ENCODE measurements at regions not wholly inside any gene's neighbourhood (a gene's known extent, or its start where the extent isn't known, plus 50 kb on each side); places are given as distances from the start of the nearest gene placed in this dataset.
"Not testable (repeated sequence)": the region's sequence is repeated elsewhere in the genome, so short reads cannot be mapped to it uniquely, and the experiment has no call there.

DNA sequence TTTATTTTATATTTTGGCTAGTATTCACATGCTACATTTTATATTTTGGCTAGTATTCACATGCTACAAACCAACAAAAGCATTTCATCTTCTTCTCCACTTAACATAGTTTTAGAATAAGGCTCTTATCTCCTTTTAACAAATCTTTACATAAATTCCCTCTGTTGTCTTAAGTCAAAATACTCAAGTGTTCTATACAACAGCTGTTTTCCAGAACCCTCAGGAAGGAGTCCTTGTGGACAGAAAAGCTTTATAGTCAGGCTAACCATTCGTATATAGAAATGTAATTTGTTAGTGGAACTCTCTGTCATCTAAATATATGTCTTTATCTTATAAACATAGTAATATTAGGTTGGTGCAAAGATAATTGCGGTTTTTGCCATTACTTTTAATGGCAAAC is 191.0 kb upstream of the FLRT2 start:
- no peak for DNase-seq

DNA sequence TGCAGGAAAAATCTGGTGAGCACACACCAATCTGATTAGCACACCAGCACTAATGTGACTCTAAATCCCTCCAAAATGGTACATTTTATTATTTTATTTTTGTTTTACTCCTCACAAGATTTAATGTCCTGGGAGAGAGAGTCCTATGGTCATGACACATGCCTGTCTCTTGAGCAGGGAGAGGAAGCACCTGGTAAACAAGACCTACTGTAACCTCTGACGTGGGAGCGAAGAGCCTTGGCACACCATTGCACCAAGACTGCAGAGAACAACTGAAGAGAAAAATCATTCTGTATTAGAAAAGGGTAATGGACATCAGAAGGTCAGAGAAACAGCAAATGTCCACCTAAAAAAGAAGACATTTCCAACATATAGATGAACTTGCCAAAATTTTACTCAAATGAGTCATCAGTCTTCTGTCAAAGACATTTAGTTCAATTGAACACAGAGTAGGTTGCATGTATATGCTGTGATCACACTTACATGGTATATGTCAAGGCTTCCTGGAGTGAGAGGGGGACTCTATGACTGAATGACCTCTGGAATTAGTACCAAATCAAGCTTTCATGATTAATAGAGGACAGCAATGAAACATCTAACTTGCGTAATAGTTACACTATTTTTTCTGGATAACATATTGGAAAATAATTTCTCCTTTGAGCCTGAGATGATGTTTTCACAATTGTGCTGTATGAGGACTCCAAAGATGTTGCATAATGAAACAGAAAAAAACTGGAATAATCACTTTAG is 186.9 kb upstream of the FLRT2 start:
- no peak for DNase-seq

DNA sequence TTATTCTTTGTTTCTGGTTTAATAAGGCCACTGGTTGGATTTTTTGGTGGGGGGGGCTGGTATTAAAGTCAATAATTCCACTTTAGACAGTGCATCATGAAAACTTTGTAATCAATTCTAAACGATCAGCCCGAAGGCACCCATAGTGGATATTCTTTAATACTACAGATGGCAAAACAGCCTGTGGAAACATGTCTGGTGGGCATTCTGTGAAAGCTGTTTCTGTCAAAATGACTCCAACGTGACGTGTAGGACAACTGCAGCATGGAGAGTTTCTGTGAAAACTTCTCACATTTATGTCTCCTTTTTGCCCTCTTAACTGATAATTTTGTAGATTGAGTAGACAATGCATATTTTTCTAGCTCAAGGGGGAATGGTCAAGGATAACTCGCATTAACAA is 185.8 kb upstream of the FLRT2 start:
- DNase-seq, result no peak

DNA sequence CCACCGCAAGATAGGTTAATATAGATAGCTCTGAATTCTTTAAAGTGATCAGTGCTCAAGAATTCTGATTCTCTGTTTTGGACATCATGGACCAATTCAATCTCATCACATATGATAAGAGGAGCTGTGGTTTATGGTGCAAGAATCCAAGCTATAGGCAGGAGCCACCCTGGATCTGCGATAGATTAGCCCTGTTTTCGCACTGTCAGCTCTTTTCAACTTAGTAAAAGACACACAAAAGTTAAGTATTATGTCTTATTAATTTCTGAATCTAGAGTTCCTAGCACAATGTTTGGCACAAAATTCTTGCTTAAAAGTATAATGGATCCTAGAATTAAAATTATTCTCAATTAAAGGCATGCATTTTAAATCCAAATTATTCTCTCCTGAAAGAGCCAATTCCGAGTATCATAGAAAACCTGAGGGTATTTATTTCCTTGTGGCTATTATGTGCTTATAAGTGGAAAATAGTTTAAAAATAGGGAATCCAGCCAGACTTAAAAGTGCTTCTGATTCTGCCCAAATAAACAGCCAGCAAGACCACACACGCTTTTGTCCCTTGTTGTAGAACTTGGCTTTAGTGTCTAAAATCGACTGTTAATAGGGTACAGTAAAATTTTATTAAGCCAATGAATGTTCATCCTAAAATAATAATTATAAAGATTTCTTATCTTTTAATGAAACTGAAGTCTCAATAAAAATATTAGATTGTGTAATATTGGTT is 184.9 kb upstream of the FLRT2 start:
- no peak for DNase-seq

- DNase-seq, result no peak
Measured at GRCh38 chr14:85350667-85351066, 179.3 kb upstream of the FLRT2 start.

DNA sequence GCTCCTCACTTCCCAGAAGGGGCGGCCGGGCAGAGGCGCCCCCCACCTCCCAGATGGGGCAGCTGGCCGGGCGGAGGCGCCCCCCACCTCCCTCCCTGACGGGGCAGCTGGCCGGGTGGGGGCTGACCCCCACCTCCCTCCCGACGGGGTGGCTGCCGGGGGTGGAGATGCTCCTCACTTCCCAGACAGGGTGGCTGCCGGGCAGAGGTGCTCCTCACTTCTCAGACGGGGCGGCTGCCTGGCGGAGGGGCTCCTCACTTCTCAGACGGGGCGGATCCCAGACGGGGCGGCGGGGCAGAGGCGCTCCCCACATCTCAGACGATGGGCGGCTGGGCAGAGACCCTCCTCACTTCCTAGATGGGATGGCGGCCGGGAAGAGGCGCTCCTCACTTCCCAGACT is 177.4 kb upstream of the FLRT2 start:
- DNase-seq, result not testable (repeated sequence)

DNA sequence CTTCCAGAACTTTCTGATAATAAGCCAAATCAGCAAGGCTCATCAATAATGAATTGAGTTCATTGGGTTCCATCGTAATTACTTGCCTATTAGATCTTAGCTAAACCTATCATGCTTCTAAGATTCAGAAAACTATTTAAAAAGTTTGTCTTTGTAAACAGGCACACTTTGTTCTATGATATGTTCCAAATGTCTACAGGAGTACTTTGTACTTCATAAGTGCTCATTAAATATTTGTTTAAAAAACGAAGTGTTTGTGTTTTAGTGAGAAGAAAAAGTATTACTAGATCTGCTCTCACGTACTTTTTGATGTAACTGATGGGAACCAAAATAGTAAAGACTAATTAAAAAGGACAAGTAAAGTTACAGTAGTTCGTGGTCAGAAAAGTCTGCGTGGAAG is 172.8 kb upstream of the FLRT2 start:
- no peak for DNase-seq

GRCh38 chr14:85358136-85358785 is 171.7 kb upstream of the FLRT2 start:
- no peak for DNase-seq

- DNase-seq, result no peak
Measured at GRCh38 chr14:85359505-85359904, 170.4 kb upstream of the FLRT2 start.

DNA sequence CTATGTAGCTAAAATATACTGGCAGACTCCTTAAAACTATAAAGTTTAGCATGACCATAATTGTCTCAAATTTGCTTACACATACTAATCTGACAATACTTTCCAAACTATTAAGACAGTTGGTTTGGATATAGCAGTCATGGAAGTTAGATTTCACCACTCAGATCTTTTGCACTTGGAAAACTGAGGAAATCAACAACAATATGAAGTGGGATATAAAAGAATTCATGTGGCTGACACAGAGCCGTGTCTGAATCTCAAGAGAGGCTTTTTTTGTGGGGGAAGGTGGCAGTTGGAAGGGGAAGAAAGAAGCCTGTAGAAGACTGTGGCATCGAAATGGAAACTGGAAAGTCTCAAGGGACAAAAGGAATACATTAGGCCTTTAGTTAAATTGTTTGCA is 166.6 kb upstream of the FLRT2 start:
- DNase-seq, result no peak

- DNase-seq, result no peak
Measured at GRCh38 chr14:85366226-85366625, 163.7 kb upstream of the FLRT2 start.

GRCh38 chr14:85380881-85381280 is 149.1 kb upstream of the FLRT2 start:
- no peak for DNase-seq

DNA sequence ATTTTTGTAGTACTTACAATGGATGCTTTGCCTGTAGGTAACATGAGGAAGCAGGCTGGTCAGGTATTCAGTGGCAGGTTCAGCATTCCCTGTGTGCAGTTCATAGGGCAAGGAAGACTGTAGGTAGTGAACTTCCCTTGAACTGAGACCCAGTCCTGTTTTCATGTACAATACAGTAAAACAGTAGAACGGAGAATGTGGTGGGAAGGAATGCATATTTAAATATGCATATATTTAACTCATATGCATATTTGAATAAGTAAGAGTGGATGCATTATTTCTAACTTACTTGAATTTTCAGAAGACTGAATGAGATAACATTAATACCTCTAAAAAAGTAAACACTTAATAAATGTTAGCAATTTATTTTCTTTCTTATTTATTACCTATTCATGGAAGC is 147.6 kb upstream of the FLRT2 start:
- DNase-seq, result no peak

- no peak for DNase-seq
Measured at GRCh38 chr14:85387181-85387580, 142.8 kb upstream of the FLRT2 start.

GRCh38 chr14:85390236-85390635 is 139.7 kb upstream of the FLRT2 start:
- no peak for DNase-seq

DNA sequence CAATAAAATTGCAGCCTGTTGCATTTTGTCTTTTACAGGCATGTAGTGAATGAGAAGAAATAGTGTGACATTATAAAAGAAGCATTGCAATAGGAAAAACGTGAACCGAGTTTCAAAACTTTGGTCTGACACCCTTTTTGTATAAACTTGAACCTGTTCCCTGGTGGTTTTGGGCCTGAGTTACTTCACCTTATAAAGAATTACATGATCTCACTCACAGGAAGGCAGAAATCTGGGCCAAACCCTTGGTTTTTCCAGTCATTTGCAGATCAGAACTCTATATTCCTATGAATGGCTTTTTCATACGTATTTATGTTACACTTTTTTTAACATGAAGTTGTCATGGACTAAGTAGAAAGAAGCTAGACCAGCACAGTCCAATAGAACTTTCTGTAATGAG is 138.5 kb upstream of the FLRT2 start:
- DNase-seq, result no peak

DNA sequence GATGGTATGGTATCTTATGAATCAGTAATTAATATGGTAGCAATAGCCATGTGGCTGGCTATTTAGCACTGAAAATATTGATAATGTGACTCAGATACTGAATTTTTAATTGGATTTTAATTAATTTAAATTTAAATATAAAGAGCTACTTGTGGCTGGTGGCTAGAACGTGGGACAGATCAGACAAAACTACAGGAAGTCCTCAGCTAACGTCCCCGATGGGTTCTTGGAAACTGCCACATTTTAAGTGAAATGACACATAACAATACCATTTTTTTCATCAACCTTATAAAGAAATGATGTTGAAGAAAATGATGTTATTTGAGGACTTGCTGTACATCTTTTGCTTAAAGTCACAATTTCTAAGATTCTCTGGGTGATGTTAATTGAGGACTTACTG is 138.1 kb upstream of the FLRT2 start:
- no peak for DNase-seq

- DNase-seq, result no peak
Measured at GRCh38 chr14:85399186-85399585, 130.8 kb upstream of the FLRT2 start.

- DNase-seq, result no peak
Measured at GRCh38 chr14:85400678-85401077, 129.3 kb upstream of the FLRT2 start.

GRCh38 chr14:85401384-85401783 is 128.6 kb upstream of the FLRT2 start:
- DNase-seq, result no peak

DNA sequence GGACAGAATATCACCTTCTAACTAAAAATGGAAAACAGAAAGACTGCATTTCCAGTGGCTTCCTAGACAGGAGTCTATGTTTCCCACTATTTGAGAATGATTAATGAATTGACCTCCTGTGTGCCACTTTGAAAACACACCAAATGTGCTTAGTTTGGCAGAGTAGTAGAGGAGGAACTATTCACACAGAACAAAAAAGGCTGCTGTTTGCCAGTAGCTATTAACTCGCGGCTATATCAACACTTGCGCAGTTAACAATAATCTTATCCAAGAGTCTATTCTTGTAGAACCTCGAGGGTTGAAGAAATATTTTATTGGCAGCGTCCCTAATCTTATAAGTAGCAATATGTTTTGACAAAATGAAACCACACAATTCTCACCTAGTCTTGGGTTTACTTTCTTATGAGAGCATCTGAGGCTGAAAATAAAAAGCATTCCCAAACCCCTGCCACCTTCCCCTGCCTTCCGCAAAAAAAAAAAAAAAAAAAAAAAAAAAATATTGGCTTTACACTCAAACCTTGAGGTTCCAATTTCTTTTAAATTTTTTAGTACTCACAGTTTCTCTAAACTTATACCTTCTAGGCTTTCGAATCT is 127.3 kb upstream of the FLRT2 start:
- DNase-seq, result no peak

DNA sequence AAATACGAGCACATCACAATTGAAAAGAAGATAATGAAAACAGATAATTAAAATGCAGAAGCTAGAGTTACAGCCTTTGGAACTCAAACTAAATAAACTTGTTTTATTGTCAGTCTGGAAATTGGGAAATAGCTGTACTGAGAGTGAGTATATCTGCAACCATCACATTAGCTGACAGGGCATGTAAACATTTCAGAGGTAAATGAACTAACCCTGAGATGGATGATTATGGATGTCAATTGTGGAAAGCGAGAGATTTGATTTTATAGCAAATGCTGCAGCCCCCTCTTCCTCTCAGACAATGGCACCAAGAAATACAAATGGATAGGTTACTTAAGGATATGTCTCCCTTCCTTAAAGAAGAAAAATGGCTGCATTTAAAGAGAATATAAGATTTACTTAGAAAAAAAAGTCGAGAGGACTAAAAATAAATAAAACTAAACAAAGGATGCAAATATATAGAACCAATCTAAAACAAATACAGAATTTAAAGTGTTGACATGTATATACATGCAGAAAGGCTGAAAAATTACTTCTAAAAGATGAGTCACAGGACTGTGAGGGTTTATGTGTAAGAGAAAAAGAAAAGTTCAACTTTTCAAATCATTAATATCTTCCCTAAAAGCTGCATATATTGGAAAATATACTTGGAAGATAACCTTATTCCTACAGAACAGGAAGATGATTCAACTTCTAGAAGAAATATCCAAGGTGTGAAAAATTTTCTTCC is 120.3 kb upstream of the FLRT2 start:
- DNase-seq, result no peak

- DNase-seq, result no peak
Measured at GRCh38 chr14:85412756-85413155, 117.2 kb upstream of the FLRT2 start.
